Kidney (tissue), 13 donors: ENCODE measurements at regions not wholly inside any gene's neighbourhood (a gene's known extent, or its start where the extent isn't known, plus 50 kb on each side); places are given as distances from the start of the nearest gene placed in this dataset.

Experiments used
- DNase-seq, 5 donors: peaks; one replicate each; pipeline ENCODE4 v3.0.0-alpha.2; 2013 to 2020
- FAIRE-seq: peaks from 2 replicates; lab custom pipeline; 2012; peaks lifted over from hg19 to GRCh38; lab: Jason Lieb, UNC
- H3K27ac ChIP-seq, 2 donors: one replicate each; pipeline ENCODE4 v1.7.0; 2013; ENCODE audit warnings: low read depth in 2 of 2, low read length in 2 of 2, inconsistent platforms in 1 of 2
- H3K27me3 ChIP-seq: one replicate; pipeline ENCODE4 v1.7.1; 2013; ENCODE audit warnings: low read length, inconsistent platforms; ENCODE audit not compliant: control insufficient read depth, insufficient read depth
- H3K36me3 ChIP-seq, 3 donors: one replicate each; pipeline versions ENCODE4 v1.7.0 to v1.7.1; 2013; ENCODE audit warnings: low read length in 3 of 3, control low read depth in 1 of 3, inconsistent platforms in 1 of 3; ENCODE audit not compliant: insufficient read depth in 3 of 3, control insufficient read depth in 2 of 3
- H3K4me1 ChIP-seq, 3 donors: one replicate each; pipeline versions ENCODE4 v1.7.0 to v1.7.1; 2013; ENCODE audit warnings: low read length in 3 of 3, inconsistent platforms in 1 of 3, low read depth in 1 of 3; ENCODE audit not compliant: control insufficient read depth in 2 of 3, insufficient read depth in 2 of 3
- H3K4me3 ChIP-seq, 3 donors: one replicate each; pipeline versions ENCODE4 v1.7.0 to v1.8.1; 2013; ENCODE audit warnings: low read length in 3 of 3, control low read depth in 1 of 3, inconsistent platforms in 1 of 3
- H3K9ac ChIP-seq, 3 donors: one replicate each; pipeline versions ENCODE4 v1.7.0 to v1.7.1; 2013; ENCODE audit warnings: low read length in 3 of 3, control low read depth in 1 of 3, inconsistent platforms in 1 of 3
- H3K9me3 ChIP-seq, 3 donors: one replicate each; pipeline versions ENCODE4 v1.7.0 to v1.7.1; 2013; ENCODE audit warnings: low read length in 3 of 3, control low read depth in 1 of 3, inconsistent platforms in 1 of 3; ENCODE audit not compliant: control insufficient read depth in 2 of 3, insufficient read depth in 1 of 3
- intact Hi-C: fragments of 100-400 bp; cut with DNase I; formaldehyde crosslinking; loops from one replicate; pipeline ENCODE4 v1.11.1; 2022
- TF ChIP-seq, protein P1 (sequence below): IDR thresholded peaks from 3 replicates; pipeline ENCODE4 v1.5.1; 2012; ENCODE audit warnings: mild to moderate bottlenecking, moderate library complexity, borderline replicate concordance; ENCODE audit not compliant: insufficient read depth; ENCODE audit errors: extremely low read depth
- donor health status: control.
- donor health status: control.
- donor health status: control.
- donor health status: control.
- donor health status: control.
- donor health status: DM: yes; HTN: yes; CAD: no.
- donor health status: Normal renal cell carcinoma (clear cell type).

DNA sequence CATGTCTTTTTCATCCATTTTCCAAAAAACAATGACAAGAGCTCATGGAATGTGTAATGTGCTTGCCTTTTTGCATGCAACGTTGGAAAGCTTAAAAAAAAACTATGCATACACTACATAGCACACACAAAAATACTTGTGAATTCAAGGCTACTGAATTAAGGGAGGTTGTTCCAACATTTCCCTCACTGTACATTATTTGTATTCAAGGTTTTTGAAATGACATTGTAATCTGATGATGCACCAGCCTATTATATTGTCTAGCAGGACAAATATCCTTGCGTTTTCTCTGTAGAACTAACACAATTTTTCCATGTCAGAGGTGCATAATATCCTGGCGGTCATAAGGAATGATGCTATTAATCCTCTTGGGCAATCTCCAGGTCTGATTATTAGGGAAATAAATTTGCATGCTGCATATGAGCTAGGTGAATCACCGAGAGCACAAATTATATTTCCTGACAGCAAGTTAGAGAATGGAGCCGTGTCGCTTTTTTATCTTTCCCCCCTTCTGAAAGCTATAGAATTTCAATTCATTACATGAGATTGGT, 836.9 kb upstream of the FANCL start:
- FAIRE-seq (no peak), DNase-seq (no peak)
- H3K9me3 ChIP-seq: no peaks in the 10 kb centered on the region
- no peaks in the 10 kb centered on the region for H3K4me1 ChIP-seq
- TF ChIP-seq, protein P1, sequence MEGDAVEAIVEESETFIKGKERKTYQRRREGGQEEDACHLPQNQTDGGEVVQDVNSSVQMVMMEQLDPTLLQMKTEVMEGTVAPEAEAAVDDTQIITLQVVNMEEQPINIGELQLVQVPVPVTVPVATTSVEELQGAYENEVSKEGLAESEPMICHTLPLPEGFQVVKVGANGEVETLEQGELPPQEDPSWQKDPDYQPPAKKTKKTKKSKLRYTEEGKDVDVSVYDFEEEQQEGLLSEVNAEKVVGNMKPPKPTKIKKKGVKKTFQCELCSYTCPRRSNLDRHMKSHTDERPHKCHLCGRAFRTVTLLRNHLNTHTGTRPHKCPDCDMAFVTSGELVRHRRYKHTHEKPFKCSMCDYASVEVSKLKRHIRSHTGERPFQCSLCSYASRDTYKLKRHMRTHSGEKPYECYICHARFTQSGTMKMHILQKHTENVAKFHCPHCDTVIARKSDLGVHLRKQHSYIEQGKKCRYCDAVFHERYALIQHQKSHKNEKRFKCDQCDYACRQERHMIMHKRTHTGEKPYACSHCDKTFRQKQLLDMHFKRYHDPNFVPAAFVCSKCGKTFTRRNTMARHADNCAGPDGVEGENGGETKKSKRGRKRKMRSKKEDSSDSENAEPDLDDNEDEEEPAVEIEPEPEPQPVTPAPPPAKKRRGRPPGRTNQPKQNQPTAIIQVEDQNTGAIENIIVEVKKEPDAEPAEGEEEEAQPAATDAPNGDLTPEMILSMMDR: no peak
- H3K4me3 ChIP-seq: no peak overlapping the region
- H3K27me3 ChIP-seq: no peaks in the 10 kb centered on the region
- H3K9ac ChIP-seq: no peak overlapping the region
- intact Hi-C loops: no loop called here
- H3K36me3 ChIP-seq: no peaks in the 10 kb centered on the region
- H3K27ac ChIP-seq: no peak overlapping the region

DNA sequence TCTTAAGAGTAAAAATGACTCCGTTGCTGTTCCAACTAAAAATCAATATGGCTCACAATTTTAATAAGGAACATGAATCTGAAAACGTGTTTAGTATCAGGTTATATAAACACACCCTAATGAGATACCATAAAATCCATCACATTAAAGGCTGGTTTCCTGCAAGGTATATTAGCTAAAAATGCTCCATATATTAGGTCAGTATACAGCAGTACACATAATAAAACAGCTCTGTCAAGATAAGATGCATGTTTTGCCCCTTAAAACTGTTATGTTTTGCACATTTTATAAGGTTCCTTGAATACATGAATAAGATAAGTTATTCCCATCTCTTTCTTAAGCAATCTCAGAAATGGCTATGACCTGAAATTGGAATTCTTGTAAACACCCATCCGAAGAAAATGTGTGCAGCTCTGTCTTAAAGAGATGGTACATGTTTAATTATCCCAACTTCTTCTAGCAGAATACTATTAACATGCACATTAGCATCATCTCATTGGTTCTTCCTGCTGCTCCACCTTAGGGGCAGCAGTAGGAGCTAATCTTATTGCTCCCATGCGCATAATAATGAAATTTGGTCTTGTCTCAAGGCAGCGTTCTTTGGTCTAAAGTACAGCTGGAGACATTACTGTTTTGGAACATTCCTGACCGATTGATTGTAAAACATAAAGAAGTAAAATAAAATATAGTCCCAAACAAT, 836.1 kb upstream of the FANCL start:
- no peaks in the 10 kb centered on the region for H3K9me3 ChIP-seq
- TF ChIP-seq, protein P1: no peak
- no peaks in the 10 kb centered on the region for H3K36me3 ChIP-seq
- no peaks in the 10 kb centered on the region for H3K4me1 ChIP-seq
- no peak overlapping the region for H3K9ac ChIP-seq
- intact Hi-C loops: no loop called here
- DNase-seq: no peak
- H3K27ac ChIP-seq: no peak overlapping the region
- no peak overlapping the region for H3K4me3 ChIP-seq
- no peak for FAIRE-seq
- no peaks in the 10 kb centered on the region for H3K27me3 ChIP-seq

DNA sequence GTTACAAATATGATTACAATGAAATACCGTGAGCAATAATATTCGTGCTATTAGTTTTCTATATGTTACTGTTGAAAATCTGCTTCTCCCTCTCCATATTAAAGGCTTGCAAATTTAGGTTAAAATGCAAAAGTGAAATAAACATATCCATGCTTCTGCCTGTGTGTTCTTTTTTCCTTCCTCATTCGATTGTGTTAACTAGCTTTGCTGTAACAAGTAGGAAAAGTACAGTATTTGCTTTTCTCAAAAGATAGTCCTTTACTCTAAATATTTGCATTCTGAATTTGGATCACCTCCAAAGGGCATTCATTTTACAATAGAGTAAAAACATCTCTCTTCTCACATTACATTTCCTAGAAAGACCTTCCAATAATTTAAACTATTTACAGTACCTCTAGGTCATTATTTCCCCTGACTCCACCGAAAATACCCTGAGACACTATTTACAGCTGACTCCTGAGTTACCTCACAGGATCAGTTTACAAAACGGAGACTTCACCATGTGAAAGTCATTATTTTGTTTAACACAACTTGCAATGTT, 835.0 kb upstream of the FANCL start:
- FAIRE-seq: no peak
- TF ChIP-seq, protein P1: no peak
- no peaks in the 10 kb centered on the region for H3K4me1 ChIP-seq
- H3K9me3 ChIP-seq: no peaks in the 10 kb centered on the region
- H3K27me3 ChIP-seq: no peaks in the 10 kb centered on the region
- no peak overlapping the region for H3K4me3 ChIP-seq
- DNase-seq: peak in 2 of 5 donors; percentile 1 to 2
- H3K36me3 ChIP-seq: no peaks in the 10 kb centered on the region
- no peak overlapping the region for H3K27ac ChIP-seq
- no peak overlapping the region for H3K9ac ChIP-seq
- intact Hi-C loops: no loop called here
